ENCODE measurements at regions not wholly inside any gene's neighbourhood (a gene's known extent, or its start where the extent isn't known, plus 50 kb on each side); places are given as distances from the start of the nearest gene placed in this dataset.
"Not testable (repeated sequence)": the region's sequence is repeated elsewhere in the genome, so short reads cannot be mapped to it uniquely, and the experiment has no call there.

GRCh38 chr15:45812200-45812599 is 177.4 kb downstream of the SQOR start:
- no peak for DNase-seq

GRCh38 chr15:45817578-45817977 is 182.7 kb downstream of the SQOR start:
- not testable (repeated sequence) for DNase-seq

- DNase-seq, result no peak
These were observed 186.6 kb downstream of the SQOR start for GRCh38 chr15:45821390-45821789.

GRCh38 chr15:45822968-45823367 is 188.1 kb downstream of the SQOR start:
- not testable (repeated sequence) for DNase-seq

- DNase-seq, result no peak
These were observed 192.4 kb downstream of the SQOR start for GRCh38 chr15:45827275-45827674.

GRCh38 chr15:45827766-45828165 is 192.9 kb downstream of the SQOR start:
- no peak for DNase-seq

- peak; percentile 82 for DNase-seq
These were observed 194.7 kb downstream of the SQOR start for GRCh38 chr15:45829336-45830153.

GRCh38 chr15:45831787-45832186 is 197.0 kb downstream of the SQOR start:
- DNase-seq, result peak; percentile 49

- DNase-seq, result no peak
These were observed 199.8 kb downstream of the SQOR start for GRCh38 chr15:45834622-45835021.

- DNase-seq, result peak; percentile 1
These were observed 207.3 kb downstream of the SQOR start for GRCh38 chr15:45842151-45842550.

- no peak for DNase-seq
These were observed 212.8 kb downstream of the SQOR start for GRCh38 chr15:45847645-45848044.

GRCh38 chr15:45849136-45849535 is 214.3 kb downstream of the SQOR start:
- no peak for DNase-seq

GRCh38 chr15:45854455-45855202 is 219.8 kb downstream of the SQOR start:
- no peak for DNase-seq

GRCh38 chr15:45855210-45855906 is 220.5 kb downstream of the SQOR start:
- peak; percentile 49 for DNase-seq

GRCh38 chr15:45855907-45856579 is 221.2 kb downstream of the SQOR start:
- DNase-seq, result peak; percentile 68

GRCh38 chr15:45857291-45857690 is 222.5 kb downstream of the SQOR start:
- DNase-seq, result no peak

- no peak for DNase-seq
These were observed 223.7 kb downstream of the SQOR start for GRCh38 chr15:45858491-45858890.

GRCh38 chr15:45862034-45862433 is 227.2 kb downstream of the SQOR start:
- no peak for DNase-seq

GRCh38 chr15:45863881-45864580 is 229.2 kb downstream of the SQOR start:
- DNase-seq, result peak; percentile 90

GRCh38 chr15:45866616-45867015 is 231.8 kb downstream of the SQOR start:
- no peak for DNase-seq

- no peak for DNase-seq
These were observed 232.5 kb downstream of the SQOR start for GRCh38 chr15:45867281-45867680.

GRCh38 chr15:45868109-45868691 is 233.4 kb downstream of the SQOR start:
- DNase-seq, result peak; percentile 20
